Lower leg skin (tissue), 3 donors: ENCODE measurements at regions not wholly inside any gene's neighbourhood (a gene's known extent, or its start where the extent isn't known, plus 50 kb on each side); places are given as distances from the start of the nearest gene placed in this dataset.

Experiments
- CTCF ChIP-seq, 3 donors: fragments of 450-650 bp; IDR thresholded peaks; one replicate each; pipeline ENCODE4 v1.5.1; 2016; ENCODE audit warnings: antibody characterized with exemption in 3 of 3, mild to moderate bottlenecking in 3 of 3, moderate library complexity in 2 of 3
- POLR2A ChIP-seq, 2 donors: fragments of 450-650 bp; IDR thresholded peaks; one replicate each; pipeline ENCODE4 v1.6.1; 2016 to 2017; ENCODE audit warnings: antibody characterized with exemption in 2 of 2, mild to moderate bottlenecking in 1 of 2, moderate library complexity in 1 of 2

- no peak for TF ChIP-seq CTCF (IDR thresholded peaks at IDR 0.05)
- TF ChIP-seq POLR2A (IDR thresholded peaks at IDR 0.05), result no peak
Measured at GRCh38 chr13:58729361-58729760, 1097.8 kb downstream of the PCDH17 start.
